ENCODE measurements at regions not wholly inside any gene's neighbourhood (a gene's known extent, or its start where the extent isn't known, plus 50 kb on each side); places are given as distances from the start of the nearest gene placed in this dataset.

GRCh38 chr18:28947900-28948299, 771.0 kb upstream of the CDH2 start:
- Histone ChIP-seq H3K4me3 (replicated peaks; ENCODE audit: insufficient read depth, low read length) (no peak overlapping the region), H3K27me3 (ENCODE audit: insufficient read depth, poor library complexity, severe bottlenecking) (no peaks in the 10 kb centered on the region), H3K27ac (replicated peaks) (no peak overlapping the region)
- TF ChIP-seq POLR2AphosphoS5 (IDR thresholded peaks at IDR 0.05; ENCODE audit: low read depth): no peak
- no peak for TF ChIP-seq GABPA (IDR thresholded peaks at IDR 0.05; ENCODE audit: low read depth)
- no peak for TF ChIP-seq CTCF (IDR thresholded peaks at IDR 0.05; ENCODE audit: insufficient read depth, low read length)
- no peak for TF ChIP-seq REST (IDR thresholded peaks at IDR 0.05; ENCODE audit: insufficient replicate concordance, low read depth)
- TF ChIP-seq SPI1 (IDR thresholded peaks at IDR 0.05; ENCODE audit: borderline replicate concordance, low read depth): no peak
- DNase-seq (ENCODE audit: low read depth in 1 of 2, low spot score in 1 of 2): no peak

- no peak overlapping the region for H3K27ac ChIP-seq (replicated peaks)
- no peak for DNase-seq (ENCODE audit: low read depth in 1 of 2, low spot score in 1 of 2)
- H3K4me3 ChIP-seq (replicated peaks; ENCODE audit: insufficient read depth, low read length): no peak overlapping the region
- TF ChIP-seq SPI1 (IDR thresholded peaks at IDR 0.05; ENCODE audit: borderline replicate concordance, low read depth): no peak
- no peak for TF ChIP-seq GABPA (IDR thresholded peaks at IDR 0.05; ENCODE audit: low read depth)
- TF ChIP-seq POLR2AphosphoS5 (IDR thresholded peaks at IDR 0.05; ENCODE audit: low read depth): no peak
- no peak for TF ChIP-seq REST (IDR thresholded peaks at IDR 0.05; ENCODE audit: insufficient replicate concordance, low read depth)
- no peak for TF ChIP-seq CTCF (IDR thresholded peaks at IDR 0.05; ENCODE audit: insufficient read depth, low read length)
- H3K27me3 ChIP-seq (ENCODE audit: insufficient read depth, poor library complexity, severe bottlenecking): no peaks in the 10 kb centered on the region
Observed at GRCh38 chr18:28946471-28946870, 769.5 kb upstream of the CDH2 start.

- TF ChIP-seq SPI1 (IDR thresholded peaks at IDR 0.05; ENCODE audit: borderline replicate concordance, low read depth) (no peak), REST (IDR thresholded peaks at IDR 0.05; ENCODE audit: insufficient replicate concordance, low read depth) (no peak), GABPA (IDR thresholded peaks at IDR 0.05; ENCODE audit: low read depth) (no peak), POLR2AphosphoS5 (IDR thresholded peaks at IDR 0.05; ENCODE audit: low read depth) (no peak)
- H3K4me3 ChIP-seq (replicated peaks; ENCODE audit: insufficient read depth, low read length): no peak overlapping the region
- DNase-seq (ENCODE audit: low read depth in 1 of 2, low spot score in 1 of 2): no peak
- no peak overlapping the region for H3K27ac ChIP-seq (replicated peaks)
- no peaks in the 10 kb centered on the region for H3K27me3 ChIP-seq (ENCODE audit: insufficient read depth, poor library complexity, severe bottlenecking)
Observed at GRCh38 chr18:28922936-28923335, 746.0 kb upstream of the CDH2 start.
